GM12891 (cell line): ENCODE measurements at regions not wholly inside any gene's neighbourhood (a gene's known extent, or its start where the extent isn't known, plus 50 kb on each side); places are given as distances from the start of the nearest gene placed in this dataset.
A peak's percentile ranks its signal among the peaks of the same experiment; 100 is the strongest.
"Not testable (repeated sequence)": the region's sequence is repeated elsewhere in the genome, so short reads cannot be mapped to it uniquely, and the experiment has no call there.

Source experiments
- DNase-seq: peaks from one replicate; pipeline ENCODE4 v3.0.0; 2011; ENCODE audit warnings: low spot score; ENCODE audit not compliant: insufficient read length
- FAIRE-seq: peaks from 2 replicates; lab custom pipeline; 2011; peaks lifted over from hg19 to GRCh38; lab: Jason Lieb, UNC
- PAX5 ChIP-seq: IDR thresholded peaks from 2 replicates; pipeline ENCODE4 v1.6.1; 2011; ENCODE audit warnings: low read length, moderate library complexity, mild to moderate bottlenecking; ENCODE audit not compliant: insufficient read depth, severe bottlenecking
- POLR2A ChIP-seq: IDR thresholded peaks from 2 replicates; pipeline ENCODE4 v1.6.1; 2011; ENCODE audit warnings: low read depth, low read length, control low read depth
- POLR2AphosphoS5 ChIP-seq: IDR thresholded peaks from 2 replicates; pipeline ENCODE4 v1.6.1; 2011; ENCODE audit warnings: low read depth, low read length, control low read depth
- POU2F2 ChIP-seq: IDR thresholded peaks from 2 replicates; pipeline ENCODE4 v1.6.1; 2011; ENCODE audit warnings: low read depth, mild to moderate bottlenecking, control low read depth, low read length, moderate library complexity
- SPI1 ChIP-seq: IDR thresholded peaks from 2 replicates; pipeline ENCODE4 v1.6.1; 2011; ENCODE audit warnings: low read depth, low read length, control low read depth
- TAF1 ChIP-seq: IDR thresholded peaks from 2 replicates; pipeline ENCODE4 v1.6.1; 2011; ENCODE audit warnings: low read depth, low read length, control low read depth

DNA sequence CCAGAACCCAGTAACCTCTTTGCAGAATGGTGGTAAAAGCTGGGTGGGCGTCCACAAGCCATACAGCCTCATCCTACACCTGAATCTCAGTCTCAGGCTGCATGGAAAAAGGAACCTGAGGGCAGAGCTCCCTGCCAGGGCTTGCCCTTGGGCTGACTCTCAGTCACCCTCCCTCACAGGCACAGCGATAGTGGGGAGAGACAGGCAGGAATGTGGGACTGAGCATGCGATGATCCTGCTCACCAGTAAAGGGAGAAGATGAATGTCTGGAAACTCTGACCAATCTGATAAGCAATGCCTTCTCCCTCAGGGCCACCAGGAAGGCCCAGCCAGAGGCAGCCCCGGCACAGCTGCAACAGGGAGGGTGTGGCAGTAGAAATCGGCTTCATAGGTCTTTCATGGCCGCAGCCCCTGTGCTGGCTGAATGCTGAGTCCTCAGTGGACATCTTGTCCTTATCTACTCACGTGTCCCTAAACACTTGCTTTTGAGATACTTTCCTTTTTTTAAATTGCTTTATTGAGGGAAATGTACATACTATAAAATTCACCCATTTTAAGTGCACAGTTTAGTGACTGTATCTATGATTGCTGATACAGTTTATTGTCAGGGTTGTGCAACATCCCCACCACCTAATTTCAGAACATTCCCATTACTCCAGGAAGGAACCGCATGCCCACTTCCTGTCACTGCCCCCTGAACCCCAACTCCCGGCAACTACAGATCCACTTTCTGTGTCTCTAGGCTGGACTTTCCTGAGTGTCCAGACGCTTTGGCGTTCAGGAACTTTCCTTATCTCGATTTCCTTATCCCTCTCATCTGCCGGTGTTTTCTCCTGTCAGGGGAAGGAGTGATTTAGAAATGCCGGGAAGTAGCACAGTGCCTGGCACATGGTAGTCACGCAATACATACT is 258.1 kb downstream of the PCNX1 start:
- FAIRE-seq: no peak
- DNase-seq: no peak
- no peak for TF ChIP-seq TAF1
- TF ChIP-seq POLR2AphosphoS5: no peak
- no peak for TF ChIP-seq PAX5
- TF ChIP-seq SPI1: no peak
- no peak for TF ChIP-seq POU2F2
- TF ChIP-seq POLR2A: no peak

GRCh38 chr14:71166180-71166837 is 259.1 kb downstream of the PCNX1 start:
- no peak for FAIRE-seq
- no peak for DNase-seq
- TF ChIP-seq POLR2AphosphoS5 (no peak), TAF1 (no peak), PAX5 (no peak), POLR2A (no peak), POU2F2 (no peak)

GRCh38 chr14:71167325-71167950 is 260.2 kb downstream of the PCNX1 start:
- not testable (repeated sequence) for DNase-seq, FAIRE-seq

DNA sequence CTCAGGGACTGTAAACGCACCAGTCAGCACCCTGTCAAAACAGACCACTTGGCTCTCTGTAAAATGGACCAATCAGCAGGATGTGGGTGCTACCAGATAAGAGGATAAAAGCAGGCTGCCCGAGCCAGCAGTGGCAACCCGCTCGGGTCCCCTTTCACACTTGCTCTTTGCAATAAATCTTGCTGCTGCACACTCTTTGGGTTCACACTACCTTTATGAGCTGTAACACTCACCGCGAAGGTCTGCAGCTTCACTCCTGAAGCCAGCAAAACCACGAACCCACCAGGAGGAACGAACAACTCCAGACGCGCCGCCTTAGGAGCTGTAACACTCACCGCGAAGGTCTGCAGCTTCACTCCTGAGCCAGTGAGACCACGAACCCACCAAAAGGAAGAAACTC is 260.9 kb downstream of the PCNX1 start:
- DNase-seq, FAIRE-seq: not testable (repeated sequence)

DNA sequence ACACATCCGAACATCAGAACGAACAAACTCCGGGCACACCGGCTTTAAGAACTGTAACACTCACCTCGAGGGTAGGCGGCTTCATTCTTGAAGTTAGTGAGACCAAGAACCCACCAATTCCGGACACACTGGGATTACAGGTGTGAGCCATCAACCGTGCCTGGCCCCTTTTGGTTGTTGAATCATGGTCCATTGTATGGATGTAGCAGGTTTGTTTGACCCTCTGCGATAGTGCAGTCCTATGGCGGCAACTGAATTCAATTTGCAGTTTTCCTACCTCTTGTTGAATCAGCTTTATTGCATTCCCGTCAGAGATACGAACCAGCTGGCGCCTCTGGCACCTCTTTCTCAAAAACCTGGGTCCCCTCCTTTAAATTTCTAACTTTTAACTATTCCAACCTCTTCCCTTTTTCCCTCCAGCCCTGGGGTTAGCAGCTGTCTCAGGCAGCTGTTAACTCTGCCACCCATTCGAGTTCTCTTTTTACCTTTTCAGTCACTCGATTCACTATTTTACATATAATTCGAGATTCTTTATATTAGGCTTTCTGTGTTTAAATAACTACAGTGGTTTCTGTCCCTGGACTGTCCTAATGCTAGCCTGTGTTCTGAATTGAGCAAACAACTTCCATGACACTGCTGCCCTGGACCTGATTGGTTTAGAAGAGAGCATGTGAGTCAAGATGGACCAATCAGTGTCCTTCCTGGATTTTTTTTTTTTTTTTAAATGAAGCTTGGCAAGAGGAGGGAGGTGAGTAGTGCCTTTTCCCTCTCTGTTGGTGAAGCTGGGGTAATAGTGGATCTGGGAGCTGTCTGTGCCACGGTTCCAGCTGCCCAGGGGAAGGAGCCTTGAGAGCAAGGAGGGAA is 261.5 kb downstream of the PCNX1 start:
- DNase-seq: no peak
- no peak for FAIRE-seq
- TF ChIP-seq POLR2A (no peak), PAX5 (no peak), POLR2AphosphoS5 (no peak), POU2F2 (no peak), TAF1 (no peak), SPI1 (no peak)

DNA sequence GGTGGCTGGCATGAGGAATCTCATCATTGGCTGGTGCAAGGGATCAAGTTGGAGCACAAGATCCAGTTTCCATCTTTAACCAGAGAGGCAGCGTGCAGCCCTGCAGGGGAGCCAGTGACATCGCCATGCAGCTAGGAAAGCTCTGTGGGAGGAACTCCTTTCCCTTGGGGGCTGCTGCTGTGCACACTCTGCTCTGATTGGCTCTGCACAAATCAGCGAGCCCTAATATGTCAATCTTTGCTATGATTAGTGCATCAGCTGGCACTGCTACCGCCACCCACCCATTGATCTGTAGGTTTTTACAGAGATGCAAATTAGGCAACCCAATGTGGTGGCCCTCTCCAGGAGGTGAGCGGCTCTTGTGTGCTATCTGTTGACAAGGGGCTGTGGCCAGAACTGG is 262.6 kb downstream of the PCNX1 start:
- no peak for TF ChIP-seq PAX5
- no peak for TF ChIP-seq POU2F2
- no peak for TF ChIP-seq POLR2A
- no peak for TF ChIP-seq TAF1
- TF ChIP-seq POLR2AphosphoS5: no peak
- no peak for TF ChIP-seq SPI1
- peak; percentile 26 for FAIRE-seq
- DNase-seq: no peak

DNA sequence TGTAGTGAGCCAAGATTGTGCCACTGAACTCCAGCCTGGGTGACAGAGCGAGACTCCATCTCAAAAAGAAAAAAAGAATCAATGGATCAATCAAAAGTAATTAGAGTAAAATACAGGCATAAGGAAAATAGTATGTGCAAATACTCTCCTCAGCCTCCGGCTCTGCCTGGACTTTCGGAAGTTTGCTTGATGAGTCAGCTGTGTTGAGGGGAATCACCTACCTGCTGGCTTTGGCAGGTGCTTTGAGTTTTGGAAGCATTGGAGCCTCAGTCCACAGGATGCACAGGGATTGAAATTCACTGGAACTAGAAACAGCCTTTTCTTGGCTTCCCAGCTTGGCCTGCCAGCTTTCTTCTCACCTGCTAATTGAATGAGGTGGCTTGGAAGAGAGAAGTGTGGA is 268.2 kb downstream of the PCNX1 start:
- no peak for DNase-seq
- no peak for TF ChIP-seq TAF1
- TF ChIP-seq PAX5: no peak
- TF ChIP-seq SPI1: no peak
- TF ChIP-seq POU2F2: no peak
- TF ChIP-seq POLR2AphosphoS5: no peak
- no peak for TF ChIP-seq POLR2A
- FAIRE-seq: no peak

DNA sequence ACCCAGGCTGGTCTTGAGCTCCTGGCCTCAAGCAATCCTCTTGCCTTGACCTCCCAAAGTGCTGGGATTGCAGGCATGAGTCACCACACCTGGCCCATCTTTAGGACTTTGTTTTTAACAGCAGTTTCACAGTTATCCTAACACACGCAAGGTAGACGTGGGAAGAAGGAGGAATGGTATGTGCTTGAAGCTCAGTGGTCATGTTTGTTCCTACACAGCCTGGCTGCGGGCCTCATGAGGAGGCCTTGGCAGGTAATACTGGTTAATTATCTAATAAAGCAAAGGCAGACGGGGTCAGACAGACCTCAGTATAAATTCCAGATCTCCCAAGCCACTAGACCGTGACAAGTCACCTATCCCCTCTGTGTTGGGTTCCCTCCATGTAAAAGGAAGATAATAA is 271.8 kb downstream of the PCNX1 start:
- no peak for DNase-seq
- TF ChIP-seq TAF1: no peak
- TF ChIP-seq POLR2A: no peak
- TF ChIP-seq POLR2AphosphoS5: no peak
- TF ChIP-seq PAX5: no peak
- no peak for TF ChIP-seq POU2F2
- TF ChIP-seq SPI1: no peak
- no peak for FAIRE-seq

DNA sequence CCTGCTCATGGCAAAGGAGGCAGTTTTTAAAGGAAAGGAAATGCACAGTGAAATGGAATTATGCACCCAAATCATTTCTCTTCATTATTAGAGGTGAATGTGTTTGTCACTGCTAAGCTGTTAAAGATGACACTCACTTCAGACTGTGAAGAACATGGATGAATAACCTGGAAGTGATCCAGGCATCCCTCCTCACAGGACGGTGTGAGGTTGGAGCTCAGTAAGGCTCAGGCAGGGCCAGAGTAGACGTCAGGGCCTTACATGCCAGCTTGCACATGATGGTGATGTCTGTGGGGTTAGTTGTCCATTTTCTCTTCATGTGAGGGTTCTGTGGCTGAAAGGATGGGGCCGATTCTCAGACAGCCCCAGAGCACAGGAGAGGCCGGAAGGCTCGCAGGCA is 273.1 kb downstream of the PCNX1 start:
- FAIRE-seq (no peak), DNase-seq (no peak)

More for the DNA sequence above, 273.1 kb downstream of the PCNX1 start:
- TF ChIP-seq POU2F2 (no peak), POLR2AphosphoS5 (no peak), PAX5 (no peak), TAF1 (no peak), SPI1 (no peak), POLR2A (no peak)
